Progenitor cell of endocrine pancreas (in vitro differentiated cells): ENCODE measurements at regions not wholly inside any gene's neighbourhood (a gene's known extent, or its start where the extent isn't known, plus 50 kb on each side); places are given as distances from the start of the nearest gene placed in this dataset.

Experiments
- DNase-seq: peaks from one replicate; pipeline ENCODE4 v3.0.0; 2021; ENCODE audit warnings: low spot score; ENCODE audit not compliant: unreplicated experiment
- H3K27ac Mint-ChIP-seq: 2 replicates; pipeline ENCODE4 v1.8.0; 2021; ENCODE audit warnings: mild to moderate bottlenecking, moderate library complexity, mixed read lengths
- H3K27me3 Mint-ChIP-seq: 2 replicates; pipeline ENCODE4 v1.8.0; 2021; ENCODE audit warnings: mixed read lengths
- H3K36me3 Mint-ChIP-seq: 2 replicates; pipeline ENCODE4 v1.8.0; 2022; ENCODE audit warnings: mixed read lengths; ENCODE audit not compliant: insufficient read depth
- H3K4me1 Mint-ChIP-seq: 2 replicates; pipeline ENCODE4 v1.8.0; 2021; ENCODE audit warnings: low read depth, mixed read lengths
- H3K4me3 Mint-ChIP-seq: 2 replicates; pipeline ENCODE4 v1.8.0; 2021; ENCODE audit warnings: low read depth, mild to moderate bottlenecking, moderate library complexity, mixed read lengths
- H3K9me3 Mint-ChIP-seq: 2 replicates; pipeline ENCODE4 v1.8.0; 2021; ENCODE audit warnings: low read depth, mixed read lengths
- TF ChIP-seq, protein P1 (sequence below): fragments of 200-600 bp; sonication (generic); IDR thresholded peaks from one replicate; pipeline ENCODE4 v1.5.0; 2021; ENCODE audit warnings: antibody characterized with exemption, mild to moderate bottlenecking; ENCODE audit not compliant: unreplicated experiment

DNA sequence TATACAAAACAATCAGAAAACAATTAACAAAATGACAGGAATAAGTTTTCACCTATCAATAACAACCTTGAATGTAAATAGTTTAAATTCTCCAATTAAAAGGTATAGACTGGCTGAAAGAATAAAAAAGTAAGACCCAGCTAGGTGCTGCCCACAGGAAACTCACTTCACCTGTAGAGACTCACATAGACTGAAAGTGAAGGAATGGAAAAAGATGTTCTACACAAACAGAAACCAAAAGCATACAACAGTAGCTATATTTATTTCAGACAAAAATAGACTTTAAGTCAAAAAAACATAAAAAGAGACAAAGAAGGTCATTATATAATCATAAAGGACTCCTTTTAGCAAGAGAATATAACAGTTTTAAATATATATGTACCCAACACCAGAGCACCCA, 152.4 kb upstream of the PWP1 start:
- H3K27me3 Mint-ChIP-seq, result no peaks in the 10 kb centered on the region
- H3K9me3 Mint-ChIP-seq, result peaks cover 8% of the 10 kb centered on the region
- no peak for DNase-seq
- H3K4me3 Mint-ChIP-seq, result no peak overlapping the region
- H3K4me1 Mint-ChIP-seq, result no peaks in the 10 kb centered on the region
- H3K27ac Mint-ChIP-seq, result no peak overlapping the region
- no peaks in the 10 kb centered on the region for H3K36me3 Mint-ChIP-seq
- TF ChIP-seq, protein P1, sequence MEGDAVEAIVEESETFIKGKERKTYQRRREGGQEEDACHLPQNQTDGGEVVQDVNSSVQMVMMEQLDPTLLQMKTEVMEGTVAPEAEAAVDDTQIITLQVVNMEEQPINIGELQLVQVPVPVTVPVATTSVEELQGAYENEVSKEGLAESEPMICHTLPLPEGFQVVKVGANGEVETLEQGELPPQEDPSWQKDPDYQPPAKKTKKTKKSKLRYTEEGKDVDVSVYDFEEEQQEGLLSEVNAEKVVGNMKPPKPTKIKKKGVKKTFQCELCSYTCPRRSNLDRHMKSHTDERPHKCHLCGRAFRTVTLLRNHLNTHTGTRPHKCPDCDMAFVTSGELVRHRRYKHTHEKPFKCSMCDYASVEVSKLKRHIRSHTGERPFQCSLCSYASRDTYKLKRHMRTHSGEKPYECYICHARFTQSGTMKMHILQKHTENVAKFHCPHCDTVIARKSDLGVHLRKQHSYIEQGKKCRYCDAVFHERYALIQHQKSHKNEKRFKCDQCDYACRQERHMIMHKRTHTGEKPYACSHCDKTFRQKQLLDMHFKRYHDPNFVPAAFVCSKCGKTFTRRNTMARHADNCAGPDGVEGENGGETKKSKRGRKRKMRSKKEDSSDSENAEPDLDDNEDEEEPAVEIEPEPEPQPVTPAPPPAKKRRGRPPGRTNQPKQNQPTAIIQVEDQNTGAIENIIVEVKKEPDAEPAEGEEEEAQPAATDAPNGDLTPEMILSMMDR, result no peak

DNA sequence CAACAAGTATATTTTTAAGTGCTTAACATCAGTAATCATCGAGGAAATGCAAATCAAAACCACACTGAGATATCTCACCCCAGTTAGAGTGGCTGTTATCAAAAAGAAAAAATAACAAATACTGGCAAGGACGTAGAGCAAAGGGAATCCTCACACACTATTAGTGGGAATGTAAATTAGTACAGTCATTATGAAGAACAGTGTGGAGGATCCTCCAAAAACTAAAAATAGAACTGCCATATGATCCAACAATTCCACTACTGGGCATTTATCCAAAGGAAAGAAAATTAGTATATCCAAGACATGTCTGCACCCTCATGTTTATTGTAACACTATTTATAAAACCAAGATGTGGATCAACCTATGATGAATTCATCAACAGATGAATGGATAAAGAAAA, 149.0 kb upstream of the PWP1 start:
- no peak for DNase-seq
- Mint-ChIP-seq H3K27ac (no peak overlapping the region), H3K4me1 (no peaks in the 10 kb centered on the region), H3K4me3 (no peak overlapping the region), H3K36me3 (no peaks in the 10 kb centered on the region), H3K9me3 (peaks cover 8% of the 10 kb centered on the region), H3K27me3 (peaks cover 5% of the 10 kb centered on the region)
- TF ChIP-seq, protein P1, result no peak

DNA sequence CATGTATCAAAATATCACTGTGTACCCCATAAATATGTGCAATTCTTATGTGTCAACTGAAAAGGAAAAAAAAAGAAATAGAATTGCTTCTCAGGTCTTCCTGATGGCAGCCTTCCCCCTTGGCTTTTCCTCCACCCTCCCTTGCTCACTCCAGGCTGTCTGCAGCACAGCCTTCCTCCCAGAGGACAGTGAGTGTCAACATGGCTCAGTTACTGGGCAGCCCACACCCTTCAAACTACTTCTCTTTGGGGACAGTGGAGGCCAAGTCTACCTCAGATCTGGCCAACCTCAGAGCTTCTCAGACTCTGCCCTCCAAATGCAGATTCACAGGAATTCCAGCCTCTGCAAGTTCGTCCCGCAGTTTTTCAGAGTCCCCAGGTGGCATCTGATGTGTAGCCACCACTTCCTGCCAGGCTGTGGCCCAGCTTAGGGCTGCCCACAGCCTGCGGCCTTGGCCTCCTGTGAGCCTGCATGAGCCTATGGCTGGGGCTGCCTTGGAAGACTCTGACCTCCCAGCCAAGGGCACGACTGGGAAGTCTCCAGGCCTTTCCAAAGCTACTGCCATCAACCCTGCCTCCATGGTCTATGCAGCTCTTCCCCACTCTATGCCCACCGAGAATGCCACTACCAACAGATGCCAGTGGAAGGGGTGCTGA, 148.0 kb upstream of the PWP1 start:
- Mint-ChIP-seq H3K4me3 (no peak overlapping the region), H3K4me1 (no peaks in the 10 kb centered on the region), H3K27ac (no peak overlapping the region), H3K9me3 (peaks cover 8% of the 10 kb centered on the region), H3K27me3 (peaks cover 5% of the 10 kb centered on the region), H3K36me3 (no peaks in the 10 kb centered on the region)
- TF ChIP-seq, protein P1, result no peak
- DNase-seq, result no peak

DNA sequence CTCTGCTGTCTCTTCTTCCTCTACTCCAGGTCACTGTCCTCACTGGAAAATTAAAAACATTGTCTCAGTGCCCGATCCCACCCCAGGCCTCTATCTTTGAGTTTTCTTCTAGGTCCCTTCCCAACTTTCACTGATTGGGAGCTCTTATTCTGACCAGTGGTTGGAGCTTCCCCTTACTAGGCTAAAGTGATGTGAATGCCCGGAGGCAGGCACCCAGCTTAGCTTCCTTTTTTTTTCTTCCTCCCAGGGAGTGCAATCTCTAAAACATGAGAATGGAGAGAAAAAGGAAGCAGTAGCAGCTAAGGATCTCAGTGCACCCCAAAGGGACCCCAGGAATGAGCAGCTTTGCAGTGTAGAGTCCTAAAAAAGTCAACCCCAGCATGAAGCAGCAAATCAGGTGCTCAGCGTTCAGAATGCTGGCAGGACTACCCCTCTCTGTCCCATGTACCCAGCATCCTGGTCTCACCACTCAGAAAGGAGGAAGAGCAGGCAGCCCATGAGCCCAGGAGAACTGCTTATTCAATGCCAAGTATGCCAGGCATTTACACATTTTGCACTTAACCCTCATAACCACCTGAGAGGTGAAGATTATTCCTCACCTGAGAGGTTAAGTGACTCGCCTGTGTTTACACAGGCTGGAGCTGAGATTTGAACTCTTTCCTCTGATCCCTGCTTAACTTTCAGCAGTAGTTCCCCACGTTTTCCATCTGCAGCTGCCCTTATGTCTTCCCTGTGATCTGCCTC, 146.2 kb upstream of the PWP1 start:
- H3K4me1 Mint-ChIP-seq, result no peaks in the 10 kb centered on the region
- peaks cover 5% of the 10 kb centered on the region for H3K27me3 Mint-ChIP-seq
- H3K27ac Mint-ChIP-seq, result no peak overlapping the region
- no peak overlapping the region for H3K4me3 Mint-ChIP-seq
- DNase-seq, result no peak
- H3K9me3 Mint-ChIP-seq, result peaks cover under 1% of the 10 kb centered on the region
- TF ChIP-seq, protein P1, result no peak
- H3K36me3 Mint-ChIP-seq, result no peaks in the 10 kb centered on the region

DNA sequence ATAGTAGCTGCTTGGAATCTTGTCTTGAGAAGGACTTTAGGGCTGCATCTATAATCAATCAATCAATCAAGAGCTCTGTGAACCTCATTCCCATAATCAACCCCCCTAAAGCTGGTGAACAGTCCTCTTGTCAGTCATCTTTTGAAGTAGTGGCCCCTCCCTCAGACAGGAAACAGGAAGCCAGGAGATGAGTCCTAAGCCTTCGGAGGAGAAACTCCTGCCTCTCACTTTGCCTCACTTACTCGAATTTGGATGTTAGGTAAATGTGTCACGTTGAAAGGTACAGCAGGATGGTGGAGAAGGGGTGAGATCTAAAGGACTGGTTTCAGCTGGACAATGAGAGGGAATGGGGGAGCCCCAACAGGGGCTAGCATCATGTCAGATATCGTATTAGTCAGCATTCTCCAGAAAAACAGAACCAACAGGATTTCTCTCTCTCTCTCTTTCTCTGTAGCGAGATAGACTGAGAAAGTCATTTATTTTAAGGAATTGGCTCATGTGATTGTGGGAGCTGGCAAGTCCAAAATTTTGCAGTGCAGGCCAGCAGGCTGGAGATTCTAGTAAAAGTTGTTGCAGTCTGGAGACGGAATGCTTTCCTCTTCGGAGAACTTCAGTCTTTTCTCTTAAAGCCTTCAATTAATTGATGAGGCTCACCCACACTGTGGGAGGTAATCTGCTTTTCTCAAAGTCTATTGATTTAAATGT, 144.4 kb upstream of the PWP1 start:
- DNase-seq, result no peak
- peaks cover 11% of the 10 kb centered on the region for H3K27me3 Mint-ChIP-seq
- H3K36me3 Mint-ChIP-seq, result no peaks in the 10 kb centered on the region
- peaks cover under 1% of the 10 kb centered on the region for H3K4me1 Mint-ChIP-seq
- no peak overlapping the region for H3K27ac Mint-ChIP-seq
- H3K9me3 Mint-ChIP-seq, result no peaks in the 10 kb centered on the region
- no peak overlapping the region for H3K4me3 Mint-ChIP-seq
- TF ChIP-seq, protein P1, result no peak
